ENCODE measurements at regions not wholly inside any gene's neighbourhood (a gene's known extent, or its start where the extent isn't known, plus 50 kb on each side); places are given as distances from the start of the nearest gene placed in this dataset.

DNA sequence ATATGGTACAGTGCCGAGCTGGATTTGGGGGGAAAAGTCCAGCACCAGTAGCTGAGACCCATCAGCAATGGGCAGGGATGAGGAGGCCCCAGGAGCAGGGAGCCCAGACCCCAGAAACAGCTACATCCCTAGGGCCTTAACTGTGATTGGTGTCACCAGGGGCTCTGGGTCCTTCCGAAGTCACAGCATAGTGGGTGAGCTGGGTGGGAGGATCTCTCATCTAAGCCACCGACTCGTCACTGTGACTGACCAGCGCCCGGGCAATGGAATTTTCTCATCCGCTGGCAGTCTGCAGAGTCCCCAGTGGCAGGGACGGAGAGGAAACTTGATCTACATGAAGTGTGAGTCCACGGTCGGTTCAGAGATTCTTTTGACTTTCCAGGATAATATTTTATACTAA is 186.5 kb downstream of the SH3BP4 start:
- TF ChIP-seq, protein P1, sequence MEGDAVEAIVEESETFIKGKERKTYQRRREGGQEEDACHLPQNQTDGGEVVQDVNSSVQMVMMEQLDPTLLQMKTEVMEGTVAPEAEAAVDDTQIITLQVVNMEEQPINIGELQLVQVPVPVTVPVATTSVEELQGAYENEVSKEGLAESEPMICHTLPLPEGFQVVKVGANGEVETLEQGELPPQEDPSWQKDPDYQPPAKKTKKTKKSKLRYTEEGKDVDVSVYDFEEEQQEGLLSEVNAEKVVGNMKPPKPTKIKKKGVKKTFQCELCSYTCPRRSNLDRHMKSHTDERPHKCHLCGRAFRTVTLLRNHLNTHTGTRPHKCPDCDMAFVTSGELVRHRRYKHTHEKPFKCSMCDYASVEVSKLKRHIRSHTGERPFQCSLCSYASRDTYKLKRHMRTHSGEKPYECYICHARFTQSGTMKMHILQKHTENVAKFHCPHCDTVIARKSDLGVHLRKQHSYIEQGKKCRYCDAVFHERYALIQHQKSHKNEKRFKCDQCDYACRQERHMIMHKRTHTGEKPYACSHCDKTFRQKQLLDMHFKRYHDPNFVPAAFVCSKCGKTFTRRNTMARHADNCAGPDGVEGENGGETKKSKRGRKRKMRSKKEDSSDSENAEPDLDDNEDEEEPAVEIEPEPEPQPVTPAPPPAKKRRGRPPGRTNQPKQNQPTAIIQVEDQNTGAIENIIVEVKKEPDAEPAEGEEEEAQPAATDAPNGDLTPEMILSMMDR (conservative IDR thresholded peaks at IDR 0.05), result no peak
- TF ChIP-seq ZFX (IDR thresholded peaks at IDR 0.05), result no peak
